Omental fat pad (tissue), 3 donors: ENCODE measurements at regions not wholly inside any gene's neighbourhood (a gene's known extent, or its start where the extent isn't known, plus 50 kb on each side); places are given as distances from the start of the nearest gene placed in this dataset.

ENCODE experiments used
- ATAC-seq: fragments of 150-250 bp; one replicate; pipeline ENCODE4 v1.9.1; 2016; ENCODE audit warnings: mild to moderate bottlenecking, moderate library complexity; ENCODE audit not compliant: low FRiP score
- DNase-seq: peaks from one replicate; pipeline ENCODE4 v3.0.0-alpha.2; 2019; ENCODE audit warnings: low spot score
- TF ChIP-seq, protein P1 (sequence below), 3 donors: fragments of 450-650 bp; IDR thresholded peaks; one replicate each; pipeline ENCODE4 v1.5.1; 2016 to 2017; ENCODE audit warnings: antibody characterized with exemption in 3 of 3, mild to moderate bottlenecking in 3 of 3, moderate library complexity in 2 of 3

DNA sequence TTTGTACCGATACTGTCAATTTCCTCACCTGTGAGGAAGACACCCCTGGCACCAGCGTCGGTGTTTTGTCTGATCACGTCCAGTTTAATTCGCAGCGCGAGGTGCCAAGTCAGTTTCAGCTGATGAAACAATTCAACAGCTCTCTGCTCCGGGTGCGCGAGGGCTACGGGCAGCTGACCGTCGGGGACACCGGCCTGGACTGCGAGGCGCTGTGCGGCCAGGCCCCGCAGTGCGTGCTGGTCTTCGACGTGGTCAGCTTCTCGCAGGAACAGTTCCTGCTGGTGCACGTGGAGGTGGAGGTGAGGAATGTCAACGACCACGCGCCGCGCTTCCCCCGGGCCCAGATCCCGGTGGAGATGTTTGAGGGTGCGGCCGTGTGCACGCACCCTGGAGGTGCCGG lies 171.5 kb downstream of the OLFM4 start:
- TF ChIP-seq, protein P1, sequence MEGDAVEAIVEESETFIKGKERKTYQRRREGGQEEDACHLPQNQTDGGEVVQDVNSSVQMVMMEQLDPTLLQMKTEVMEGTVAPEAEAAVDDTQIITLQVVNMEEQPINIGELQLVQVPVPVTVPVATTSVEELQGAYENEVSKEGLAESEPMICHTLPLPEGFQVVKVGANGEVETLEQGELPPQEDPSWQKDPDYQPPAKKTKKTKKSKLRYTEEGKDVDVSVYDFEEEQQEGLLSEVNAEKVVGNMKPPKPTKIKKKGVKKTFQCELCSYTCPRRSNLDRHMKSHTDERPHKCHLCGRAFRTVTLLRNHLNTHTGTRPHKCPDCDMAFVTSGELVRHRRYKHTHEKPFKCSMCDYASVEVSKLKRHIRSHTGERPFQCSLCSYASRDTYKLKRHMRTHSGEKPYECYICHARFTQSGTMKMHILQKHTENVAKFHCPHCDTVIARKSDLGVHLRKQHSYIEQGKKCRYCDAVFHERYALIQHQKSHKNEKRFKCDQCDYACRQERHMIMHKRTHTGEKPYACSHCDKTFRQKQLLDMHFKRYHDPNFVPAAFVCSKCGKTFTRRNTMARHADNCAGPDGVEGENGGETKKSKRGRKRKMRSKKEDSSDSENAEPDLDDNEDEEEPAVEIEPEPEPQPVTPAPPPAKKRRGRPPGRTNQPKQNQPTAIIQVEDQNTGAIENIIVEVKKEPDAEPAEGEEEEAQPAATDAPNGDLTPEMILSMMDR (IDR thresholded peaks at IDR 0.05): no peak
- ATAC-seq (no peak), DNase-seq (no peak)

DNA sequence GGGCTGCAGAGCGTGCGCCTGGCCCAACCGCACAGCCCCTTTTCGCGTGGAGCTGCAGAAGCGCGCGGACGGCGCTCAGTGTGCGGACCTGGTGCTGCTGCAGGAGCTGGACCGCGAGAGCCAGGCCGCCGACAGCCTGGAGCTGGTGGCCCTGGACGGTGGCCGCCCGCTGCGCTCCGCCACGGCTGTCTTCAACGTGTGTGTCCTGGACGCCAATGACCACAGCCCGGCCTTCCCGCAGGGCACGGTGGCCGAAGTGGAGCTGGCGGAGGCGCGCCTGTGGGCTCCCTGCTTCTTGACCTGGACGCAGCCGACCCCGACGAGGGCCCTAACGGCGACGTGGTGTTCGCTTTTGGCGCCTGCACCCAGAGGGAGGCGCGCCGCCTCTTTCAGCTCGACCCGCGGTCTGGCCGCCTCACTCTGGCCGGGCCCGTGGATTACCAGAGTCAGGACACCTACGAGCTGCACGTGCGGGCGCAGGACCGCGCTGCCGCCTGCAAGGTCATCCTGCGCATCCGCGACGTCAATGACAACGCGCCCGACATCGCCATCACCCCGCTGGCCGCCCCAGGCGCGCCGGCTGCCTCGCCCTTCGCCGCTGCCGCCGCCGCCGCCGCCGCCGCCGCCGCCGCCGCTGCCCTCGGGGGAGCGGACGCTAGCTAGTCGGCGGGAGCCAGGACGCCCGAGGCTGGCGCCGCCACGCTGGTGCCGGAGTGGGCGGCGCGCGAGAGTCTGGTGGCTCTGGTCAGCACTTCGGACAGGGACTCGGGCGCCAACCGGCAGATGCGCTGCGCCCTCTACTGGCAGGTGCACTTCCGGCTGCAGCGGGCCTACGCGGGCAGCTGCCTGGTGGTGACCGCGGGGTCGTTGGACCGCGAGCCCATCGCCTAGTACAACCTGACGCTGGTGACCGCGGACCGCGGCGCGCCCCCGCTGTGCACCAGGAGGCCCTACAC lies 172.2 kb downstream of the OLFM4 start:
- TF ChIP-seq, protein P1 (IDR thresholded peaks at IDR 0.05): no peak
- DNase-seq: no peak
- ATAC-seq: no peak

- ATAC-seq: no peak
- TF ChIP-seq, protein P1 (IDR thresholded peaks at IDR 0.05): no peak
Measured at GRCh38 chr13:53201454-53202225, 173.0 kb downstream of the OLFM4 start.

DNA sequence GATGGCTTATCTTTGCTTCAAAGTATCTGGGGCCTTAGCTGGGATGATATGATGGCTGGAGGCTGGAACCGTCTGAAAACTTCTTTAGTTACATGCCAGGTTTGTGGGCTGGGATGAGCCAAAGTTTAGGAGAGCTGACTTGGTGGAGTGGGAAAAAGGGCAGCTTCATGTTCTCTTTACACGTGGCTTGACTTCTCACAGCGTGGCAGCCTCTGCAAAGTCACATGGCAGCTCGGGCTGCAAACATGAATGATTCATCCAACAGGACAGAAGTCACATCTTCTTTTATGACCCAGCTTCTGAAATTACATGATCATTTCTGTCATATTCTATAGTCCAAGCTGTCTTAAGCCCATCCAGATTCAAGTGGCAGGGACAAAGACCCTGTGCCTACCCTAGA lies 176.0 kb downstream of the OLFM4 start:
- ATAC-seq: no peak
- TF ChIP-seq, protein P1 (IDR thresholded peaks at IDR 0.05): no peak
- no peak for DNase-seq

More at GRCh38 chr13:53201454-53202225, 173.0 kb downstream of the OLFM4 start:
- no peak for DNase-seq

GRCh38 chr13:53206455-53206854 lies 177.8 kb downstream of the OLFM4 start:
- ATAC-seq: no peak

DNA sequence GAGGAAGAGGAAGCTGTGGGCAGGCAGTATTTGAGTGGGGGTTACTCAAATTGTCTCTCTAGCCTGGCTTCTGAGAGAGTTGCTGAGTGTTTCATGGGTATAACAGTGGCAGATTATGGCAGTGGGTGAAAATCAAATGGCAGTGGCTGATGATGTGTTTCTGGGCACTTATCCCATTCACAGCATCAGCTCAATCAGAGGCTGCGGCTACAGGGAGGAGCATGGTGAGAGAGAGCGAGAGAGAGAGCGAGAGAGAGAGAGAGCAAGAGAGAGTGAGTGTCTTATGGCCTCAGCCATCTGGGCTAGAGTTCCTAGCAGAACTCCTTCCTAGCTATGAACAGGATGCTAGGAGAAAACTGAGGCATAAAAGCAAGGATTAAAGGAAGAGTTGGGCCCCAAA lies 178.9 kb downstream of the OLFM4 start:
- TF ChIP-seq, protein P1 (IDR thresholded peaks at IDR 0.05): no peak
- ATAC-seq: no peak
- no peak for DNase-seq

More at GRCh38 chr13:53206455-53206854, 177.8 kb downstream of the OLFM4 start:
- no peak for DNase-seq
- TF ChIP-seq, protein P1 (IDR thresholded peaks at IDR 0.05): no peak
